ENCODE measurements at regions not wholly inside any gene's neighbourhood (a gene's known extent, or its start where the extent isn't known, plus 50 kb on each side); places are given as distances from the start of the nearest gene placed in this dataset.
A peak's percentile ranks its signal among the peaks of the same experiment; 100 is the strongest.

- Histone ChIP-seq H3K36me3 (no peaks in the 10 kb centered on the region), H3K4me3 (no peak overlapping the region), H3K27me3 (no peaks in the 10 kb centered on the region), H3K4me1 (peaks cover 0 to 10% (median 3%) of the 10 kb centered on the region in 4 donors), H3K27ac (no peak overlapping the region), H3K9me3 (no peaks in the 10 kb centered on the region)
- peak in 1 of 2 donors; percentile 49 for DNase-seq
- intact Hi-C loops (cut with DNase I; ENCODE audit: low total_unique reads): no loop called here
- TF ChIP-seq, protein P1, sequence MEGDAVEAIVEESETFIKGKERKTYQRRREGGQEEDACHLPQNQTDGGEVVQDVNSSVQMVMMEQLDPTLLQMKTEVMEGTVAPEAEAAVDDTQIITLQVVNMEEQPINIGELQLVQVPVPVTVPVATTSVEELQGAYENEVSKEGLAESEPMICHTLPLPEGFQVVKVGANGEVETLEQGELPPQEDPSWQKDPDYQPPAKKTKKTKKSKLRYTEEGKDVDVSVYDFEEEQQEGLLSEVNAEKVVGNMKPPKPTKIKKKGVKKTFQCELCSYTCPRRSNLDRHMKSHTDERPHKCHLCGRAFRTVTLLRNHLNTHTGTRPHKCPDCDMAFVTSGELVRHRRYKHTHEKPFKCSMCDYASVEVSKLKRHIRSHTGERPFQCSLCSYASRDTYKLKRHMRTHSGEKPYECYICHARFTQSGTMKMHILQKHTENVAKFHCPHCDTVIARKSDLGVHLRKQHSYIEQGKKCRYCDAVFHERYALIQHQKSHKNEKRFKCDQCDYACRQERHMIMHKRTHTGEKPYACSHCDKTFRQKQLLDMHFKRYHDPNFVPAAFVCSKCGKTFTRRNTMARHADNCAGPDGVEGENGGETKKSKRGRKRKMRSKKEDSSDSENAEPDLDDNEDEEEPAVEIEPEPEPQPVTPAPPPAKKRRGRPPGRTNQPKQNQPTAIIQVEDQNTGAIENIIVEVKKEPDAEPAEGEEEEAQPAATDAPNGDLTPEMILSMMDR (IDR thresholded peaks at IDR 0.05): no peak
- no peak for TF ChIP-seq POLR2A (IDR thresholded peaks at IDR 0.05)
- WGBS, 5 donors: 19 to 36% (median 25%) methylated on average over 2 of the region's 2 CpGs
Observed at GRCh38 chr4:18733961-18734360, 712.4 kb upstream of the LCORL start.

DNA sequence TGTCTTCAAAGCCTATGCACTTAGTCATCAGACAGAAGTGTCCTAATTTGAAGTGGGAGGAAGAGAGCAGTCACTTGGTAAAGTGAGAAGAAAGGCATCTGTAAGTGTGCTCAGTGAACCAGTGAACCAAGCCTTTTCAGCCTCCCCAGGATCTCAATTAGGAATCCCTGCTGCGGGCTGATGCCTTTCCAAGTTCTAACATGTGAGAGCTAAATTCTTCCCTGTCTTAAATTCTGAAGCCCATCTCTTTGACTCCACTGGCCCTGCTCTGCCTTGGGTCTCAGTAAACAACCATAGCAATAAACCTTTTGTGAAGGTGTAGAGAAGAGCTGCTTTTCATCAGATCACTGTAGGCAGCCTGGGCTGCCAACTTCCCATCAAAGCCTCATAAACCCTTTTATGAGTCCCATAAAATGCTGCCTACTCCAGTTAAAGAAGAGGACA is 701.2 kb upstream of the LCORL start:
- 56 to 78% (median 68%) methylated on average over 1 of the region's 1 CpG for WGBS, 5 donors
- H3K36me3 ChIP-seq: no peaks in the 10 kb centered on the region
- intact Hi-C loops (cut with DNase I; ENCODE audit: low total_unique reads): no loop called here
- no peaks in the 10 kb centered on the region for H3K4me1 ChIP-seq
- H3K4me3 ChIP-seq: no peak overlapping the region
- peaks cover 0 to 7% (median 5%) of the 10 kb centered on the region in 4 donors for H3K9me3 ChIP-seq
- no peak for TF ChIP-seq POLR2AphosphoS5 (IDR thresholded peaks at IDR 0.05)
- no peak for TF ChIP-seq POLR2A (IDR thresholded peaks at IDR 0.05)
- TF ChIP-seq EP300 (IDR thresholded peaks at IDR 0.05): no peak
- TF ChIP-seq, protein P1 (IDR thresholded peaks at IDR 0.05): no peak
- no peaks in the 10 kb centered on the region for H3K27me3 ChIP-seq
- no peak for DNase-seq
- no peak overlapping the region for H3K27ac ChIP-seq

DNA sequence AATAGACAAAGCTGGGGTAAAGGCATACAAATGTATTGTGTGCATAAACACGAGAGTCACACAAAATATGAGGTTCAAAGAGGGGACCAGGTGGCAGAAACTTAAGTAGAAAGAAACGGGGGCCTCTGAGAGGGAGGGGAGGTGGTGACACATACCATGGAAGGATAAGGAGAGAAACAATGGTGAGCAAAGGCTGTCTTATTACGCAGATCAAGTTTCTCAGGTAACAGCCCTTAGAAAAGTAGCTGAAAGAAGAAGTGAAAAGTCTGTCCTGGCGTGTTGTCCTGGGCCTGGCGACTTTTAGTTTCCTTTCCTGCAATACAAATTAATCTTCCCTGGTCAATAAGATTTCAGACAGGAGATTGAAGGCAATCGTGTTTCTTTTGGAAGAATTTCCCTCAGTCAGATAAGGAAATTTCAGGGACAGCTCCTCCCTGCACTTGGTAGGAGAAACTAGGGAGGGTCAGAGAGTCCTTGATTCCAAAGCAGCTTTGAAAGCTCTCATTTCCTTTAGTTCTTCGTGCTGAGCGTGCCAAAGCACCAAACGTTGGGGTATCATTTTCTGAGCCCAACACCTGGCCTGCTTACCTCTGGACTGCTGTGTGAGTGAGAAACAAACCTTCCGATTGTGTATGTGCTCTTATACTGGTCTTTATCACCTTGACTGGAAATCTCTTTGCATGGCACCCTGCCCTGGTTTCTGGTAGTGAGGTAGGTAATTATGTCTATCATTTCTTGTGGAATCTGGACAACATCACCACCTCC is 676.7 kb upstream of the LCORL start:
- no peak overlapping the region for H3K27ac ChIP-seq
- intact Hi-C loops (cut with DNase I; ENCODE audit: low total_unique reads): no loop called here
- DNase-seq: no peak
- H3K36me3 ChIP-seq: no peaks in the 10 kb centered on the region
- H3K27me3 ChIP-seq: no peaks in the 10 kb centered on the region
- H3K4me3 ChIP-seq: no peak overlapping the region
- 33 to 49% (median 41%) methylated on average over 10 of the region's 10 CpGs for WGBS, 5 donors
- TF ChIP-seq POLR2AphosphoS5 (IDR thresholded peaks at IDR 0.05): no peak
- TF ChIP-seq, protein P1 (IDR thresholded peaks at IDR 0.05): no peak
- TF ChIP-seq EP300 (IDR thresholded peaks at IDR 0.05): no peak
- no peak for TF ChIP-seq POLR2A (IDR thresholded peaks at IDR 0.05)
- no peaks in the 10 kb centered on the region for H3K4me1 ChIP-seq
- H3K9me3 ChIP-seq: no peaks in the 10 kb centered on the region

- DNase-seq: no peak
- 95 to 97% (median 96%) methylated on average over 18 of the region's 18 CpGs for WGBS, 5 donors
- Histone ChIP-seq H3K36me3 (no peaks in the 10 kb centered on the region), H3K4me3 (no peak overlapping the region), H3K9me3 (no peaks in the 10 kb centered on the region), H3K4me1 (peaks cover 0 to 12% (median 5%) of the 10 kb centered on the region in 4 donors), H3K27me3 (no peaks in the 10 kb centered on the region), H3K27ac (no peak overlapping the region)
- intact Hi-C loops (cut with DNase I; ENCODE audit: low total_unique reads): no loop called here
- TF ChIP-seq POLR2AphosphoS5 (IDR thresholded peaks at IDR 0.05) (no peak), EP300 (IDR thresholded peaks at IDR 0.05) (no peak), POLR2A (IDR thresholded peaks at IDR 0.05) (no peak)
- TF ChIP-seq, protein P1 (IDR thresholded peaks at IDR 0.05): no peak
Observed at GRCh38 chr4:18695733-18696527, 674.4 kb upstream of the LCORL start.
